ENCODE measurements at regions not wholly inside any gene's neighbourhood (a gene's known extent, or its start where the extent isn't known, plus 50 kb on each side); places are given as distances from the start of the nearest gene placed in this dataset.
"Not testable (repeated sequence)": the region's sequence is repeated elsewhere in the genome, so short reads cannot be mapped to it uniquely, and the experiment has no call there.

- no peak overlapping the region for H3K4me3 ChIP-seq (ENCODE audit: control insufficient read depth, low read depth, low read length)
- DNase-seq (ENCODE audit: low read depth): no peak
- no peak for TF ChIP-seq CTCF (conservative IDR thresholded peaks at IDR 0.05; ENCODE audit: control insufficient read depth, insufficient read depth, low read depth, low read length)
These were observed 760.1 kb downstream of the CDH11 start for GRCh38 chr16:64361753-64362152.

DNA sequence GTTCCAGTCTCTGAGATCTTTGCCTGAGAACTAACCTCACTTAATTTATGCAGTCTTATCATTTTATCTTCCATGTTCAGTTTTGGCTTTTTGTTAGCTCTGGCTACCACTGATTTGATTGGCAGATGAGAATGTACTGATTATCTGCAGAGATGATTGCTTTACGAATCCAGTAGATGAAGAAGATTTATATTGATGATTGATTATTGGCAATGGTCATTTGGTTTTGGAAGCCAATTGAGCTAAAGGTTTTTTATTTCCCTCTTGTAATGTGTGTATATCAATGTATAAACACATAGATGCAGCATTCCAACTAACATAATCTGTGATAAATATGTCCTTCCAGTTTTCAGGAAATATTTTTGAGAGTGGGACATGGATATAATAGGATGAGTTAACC is 763.6 kb downstream of the CDH11 start:
- H3K4me3 ChIP-seq (ENCODE audit: control insufficient read depth, low read depth, low read length): no peak overlapping the region
- no peak for DNase-seq (ENCODE audit: low read depth)
- no peak for TF ChIP-seq CTCF (conservative IDR thresholded peaks at IDR 0.05; ENCODE audit: control insufficient read depth, insufficient read depth, low read depth, low read length)

GRCh38 chr16:64356267-64356666 is 765.6 kb downstream of the CDH11 start:
- peak; percentile 92 for DNase-seq (ENCODE audit: low read depth)
- H3K4me3 ChIP-seq (ENCODE audit: control insufficient read depth, low read depth, low read length): no peak overlapping the region
- TF ChIP-seq CTCF (conservative IDR thresholded peaks at IDR 0.05; ENCODE audit: control insufficient read depth, insufficient read depth, low read depth, low read length): no peak

- no peak overlapping the region for H3K4me3 ChIP-seq (ENCODE audit: control insufficient read depth, low read depth, low read length)
- no peak for DNase-seq (ENCODE audit: low read depth)
- no peak for TF ChIP-seq CTCF (conservative IDR thresholded peaks at IDR 0.05; ENCODE audit: control insufficient read depth, insufficient read depth, low read depth, low read length)
These were observed 769.6 kb downstream of the CDH11 start for GRCh38 chr16:64352246-64352645.

DNA sequence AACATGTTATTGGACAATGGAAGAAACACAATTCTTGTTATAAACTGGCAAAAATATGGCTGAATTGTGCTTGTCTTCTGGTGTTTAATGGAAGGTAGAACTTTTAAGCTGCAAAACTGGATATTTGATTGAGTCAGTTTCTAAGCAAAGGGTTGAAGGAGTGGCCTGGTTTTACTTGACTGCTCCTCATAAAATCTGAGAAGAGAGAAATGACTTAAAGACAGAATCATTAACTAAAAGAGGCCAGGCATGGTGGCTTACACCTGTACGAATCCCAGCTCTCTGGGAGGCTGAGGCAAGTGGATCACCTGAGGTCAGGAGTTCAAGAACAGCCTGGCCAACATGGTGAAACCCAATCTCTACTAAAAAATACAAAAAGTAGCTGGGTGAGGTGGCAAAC is 770.7 kb downstream of the CDH11 start:
- H3K4me3 ChIP-seq (ENCODE audit: control insufficient read depth, low read depth, low read length): no peak overlapping the region
- no peak for DNase-seq (ENCODE audit: low read depth)
- TF ChIP-seq CTCF (conservative IDR thresholded peaks at IDR 0.05; ENCODE audit: control insufficient read depth, insufficient read depth, low read depth, low read length): no peak

- DNase-seq (ENCODE audit: low read depth): no peak
- H3K4me3 ChIP-seq (ENCODE audit: control insufficient read depth, low read depth, low read length): no peak overlapping the region
- TF ChIP-seq CTCF (conservative IDR thresholded peaks at IDR 0.05; ENCODE audit: control insufficient read depth, insufficient read depth, low read depth, low read length): no peak
These were observed 775.8 kb downstream of the CDH11 start for GRCh38 chr16:64346080-64346479.

- no peak for DNase-seq (ENCODE audit: low read depth)
- no peak for TF ChIP-seq CTCF (conservative IDR thresholded peaks at IDR 0.05; ENCODE audit: control insufficient read depth, insufficient read depth, low read depth, low read length)
These were observed 776.7 kb downstream of the CDH11 start for GRCh38 chr16:64345142-64345541.

GRCh38 chr16:64343820-64344443 is 777.9 kb downstream of the CDH11 start:
- DNase-seq (ENCODE audit: low read depth); H3K4me3 ChIP-seq (ENCODE audit: control insufficient read depth, low read depth, low read length): not testable (repeated sequence)

More at GRCh38 chr16:64345142-64345541, 776.7 kb downstream of the CDH11 start:
- H3K4me3 ChIP-seq (ENCODE audit: control insufficient read depth, low read depth, low read length): no peak overlapping the region
